HFFc6 (cell line): ENCODE measurements at regions not wholly inside any gene's neighbourhood (a gene's known extent, or its start where the extent isn't known, plus 50 kb on each side); places are given as distances from the start of the nearest gene placed in this dataset.
"Not testable (repeated sequence)": the region's sequence is repeated elsewhere in the genome, so short reads cannot be mapped to it uniquely, and the experiment has no call there.

Experiments
- DNase-seq: peaks from one replicate; pipeline ENCODE4 v3.0.0-alpha.2; 2018
- H3K27ac Mint-ChIP-seq: 2 replicates; pipeline ENCODE4 v1.8.0; 2020; ENCODE audit warnings: mild to moderate bottlenecking, mixed read lengths
- H3K27me3 Mint-ChIP-seq: 2 replicates; pipeline ENCODE4 v1.8.0; 2021; ENCODE audit warnings: mild to moderate bottlenecking, moderate library complexity, mixed read lengths; ENCODE audit not compliant: insufficient read depth
- H3K36me3 Mint-ChIP-seq: 2 replicates; pipeline ENCODE4 v1.8.0; 2021; ENCODE audit warnings: low read depth, mixed read lengths
- H3K4me1 Mint-ChIP-seq: 2 replicates; pipeline ENCODE4 v1.8.0; 2020; ENCODE audit warnings: low read depth, mixed read lengths
- H3K4me3 Mint-ChIP-seq: 2 replicates; pipeline ENCODE4 v1.8.0; 2020; ENCODE audit warnings: mild to moderate bottlenecking, moderate library complexity, mixed read lengths
- H3K9me3 Mint-ChIP-seq: 2 replicates; pipeline ENCODE4 v1.8.0; 2020; ENCODE audit warnings: mild to moderate bottlenecking, mixed read lengths
- TF ChIP-seq, protein P1 (sequence below): fragments of 200-600 bp; sonication (generic); IDR thresholded peaks from 2 replicates; pipeline ENCODE4 v1.5.0; 2021; ENCODE audit warnings: antibody characterized with exemption, mild to moderate bottlenecking

DNA sequence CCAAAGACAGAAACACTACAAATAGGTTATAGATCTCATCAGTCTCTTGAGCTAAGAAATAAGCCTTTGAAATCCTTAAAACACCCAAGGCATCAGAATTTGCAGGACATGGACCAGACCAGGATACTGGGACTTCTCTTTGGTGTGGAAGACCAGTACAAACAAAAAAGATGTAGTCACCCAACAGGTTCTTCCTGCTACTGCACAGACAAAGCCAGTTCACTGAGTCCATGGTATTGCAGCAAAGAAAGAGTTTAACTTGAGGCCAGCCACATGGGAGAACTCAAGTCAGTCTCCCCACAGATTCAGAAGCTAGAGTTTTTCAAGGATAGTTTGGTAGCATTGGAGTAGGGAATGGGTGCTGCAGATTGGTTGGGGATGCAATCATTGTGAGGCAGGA, 169.6 kb upstream of the NDUFV2 start:
- no peak for DNase-seq
- no peak overlapping the region for H3K27ac Mint-ChIP-seq
- H3K36me3 Mint-ChIP-seq = peaks cover 29% of the 10 kb centered on the region
- TF ChIP-seq, protein P1, sequence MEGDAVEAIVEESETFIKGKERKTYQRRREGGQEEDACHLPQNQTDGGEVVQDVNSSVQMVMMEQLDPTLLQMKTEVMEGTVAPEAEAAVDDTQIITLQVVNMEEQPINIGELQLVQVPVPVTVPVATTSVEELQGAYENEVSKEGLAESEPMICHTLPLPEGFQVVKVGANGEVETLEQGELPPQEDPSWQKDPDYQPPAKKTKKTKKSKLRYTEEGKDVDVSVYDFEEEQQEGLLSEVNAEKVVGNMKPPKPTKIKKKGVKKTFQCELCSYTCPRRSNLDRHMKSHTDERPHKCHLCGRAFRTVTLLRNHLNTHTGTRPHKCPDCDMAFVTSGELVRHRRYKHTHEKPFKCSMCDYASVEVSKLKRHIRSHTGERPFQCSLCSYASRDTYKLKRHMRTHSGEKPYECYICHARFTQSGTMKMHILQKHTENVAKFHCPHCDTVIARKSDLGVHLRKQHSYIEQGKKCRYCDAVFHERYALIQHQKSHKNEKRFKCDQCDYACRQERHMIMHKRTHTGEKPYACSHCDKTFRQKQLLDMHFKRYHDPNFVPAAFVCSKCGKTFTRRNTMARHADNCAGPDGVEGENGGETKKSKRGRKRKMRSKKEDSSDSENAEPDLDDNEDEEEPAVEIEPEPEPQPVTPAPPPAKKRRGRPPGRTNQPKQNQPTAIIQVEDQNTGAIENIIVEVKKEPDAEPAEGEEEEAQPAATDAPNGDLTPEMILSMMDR = no peak
- H3K9me3 Mint-ChIP-seq = peaks cover 37% of the 10 kb centered on the region
- H3K4me1 Mint-ChIP-seq = peaks cover 32% of the 10 kb centered on the region
- no peak overlapping the region for H3K4me3 Mint-ChIP-seq
- peaks cover 3% of the 10 kb centered on the region; the same call in 1 of the 2 replicates for H3K27me3 Mint-ChIP-seq

DNA sequence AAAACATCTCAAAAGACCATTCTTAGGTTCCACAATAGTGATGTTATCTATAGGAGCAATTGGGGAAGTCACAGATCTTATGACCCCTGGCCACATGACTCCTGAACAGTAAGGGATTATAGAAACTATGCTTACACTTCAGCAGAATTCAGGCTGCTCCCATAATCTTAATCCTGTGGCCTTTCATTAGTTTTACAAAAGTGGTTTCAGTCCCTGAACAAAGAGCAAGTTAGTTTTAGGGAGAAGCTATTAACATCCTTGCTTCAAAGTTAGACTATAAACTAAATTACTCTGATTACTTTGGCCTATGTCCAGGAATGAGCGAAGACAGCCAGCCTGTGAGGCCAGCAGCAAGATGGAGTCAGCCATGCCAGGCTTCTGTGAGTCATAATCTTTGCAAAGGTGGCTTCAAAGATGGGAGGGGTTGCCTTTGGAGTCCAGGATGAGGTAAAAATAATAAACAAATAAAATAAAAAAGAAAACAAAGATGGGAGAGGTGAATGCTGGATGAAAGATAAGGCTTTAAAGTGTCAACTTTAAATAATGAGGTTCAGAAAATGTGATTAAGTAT, 168.7 kb upstream of the NDUFV2 start:
- H3K36me3 Mint-ChIP-seq = peaks cover 27% of the 10 kb centered on the region
- DNase-seq = no peak
- no peak overlapping the region for H3K4me3 Mint-ChIP-seq
- H3K27ac Mint-ChIP-seq = no peak overlapping the region
- peaks cover 3% of the 10 kb centered on the region; the same call in 1 of the 2 replicates for H3K27me3 Mint-ChIP-seq
- TF ChIP-seq, protein P1 = no peak
- peaks cover 38% of the 10 kb centered on the region for H3K4me1 Mint-ChIP-seq
- peaks cover 35% of the 10 kb centered on the region for H3K9me3 Mint-ChIP-seq

DNA sequence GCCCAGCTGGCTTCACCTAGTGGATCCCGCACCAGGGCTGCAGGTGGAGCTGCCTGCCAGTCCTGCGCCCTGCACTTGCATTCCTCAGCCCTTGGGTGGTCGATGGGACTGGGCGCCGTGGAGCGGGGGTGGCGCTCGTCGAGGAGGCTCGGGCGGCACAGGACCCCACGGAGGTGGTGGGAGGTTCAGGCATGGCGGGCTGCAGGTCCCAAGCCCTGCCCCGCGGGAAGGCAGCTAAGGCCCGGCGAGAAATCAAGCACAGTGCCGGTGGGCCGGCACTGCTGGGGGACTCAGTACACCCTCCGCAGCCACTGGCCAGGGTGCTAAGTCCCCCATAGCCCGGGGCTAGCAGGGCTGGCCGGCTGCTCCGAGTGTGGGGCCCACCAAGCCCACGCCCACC, 167.2 kb upstream of the NDUFV2 start:
- not testable (repeated sequence) for H3K27me3 Mint-ChIP-seq, DNase-seq, H3K27ac Mint-ChIP-seq, H3K4me3 Mint-ChIP-seq
- Mint-ChIP-seq H3K36me3 (peaks cover 14% of the 10 kb centered on the region), H3K9me3 (peaks cover 20% of the 10 kb centered on the region), H3K4me1 (peaks cover 45% of the 10 kb centered on the region)

DNA sequence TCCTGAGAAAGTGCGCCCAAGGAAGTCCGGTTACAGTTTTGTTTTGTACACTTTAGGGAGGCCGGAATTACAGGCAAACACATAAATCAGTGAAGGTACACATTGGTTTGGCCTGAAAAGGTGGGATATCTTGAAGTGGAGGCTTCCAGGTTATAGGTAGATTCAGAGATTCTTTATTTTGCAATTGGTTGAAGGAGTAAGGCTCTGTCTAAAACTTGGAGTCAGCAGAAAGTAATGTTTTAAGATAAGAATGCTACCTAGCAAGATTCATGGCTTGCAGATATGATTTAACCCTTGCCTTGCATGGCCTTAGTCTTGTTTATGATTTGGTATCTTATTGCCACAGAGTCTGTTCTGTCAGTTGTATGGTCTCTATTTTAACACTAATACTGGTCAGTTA, 165.9 kb upstream of the NDUFV2 start:
- Mint-ChIP-seq H3K9me3 (peaks cover 14% of the 10 kb centered on the region), H3K4me1 (peaks cover 39% of the 10 kb centered on the region), H3K27me3 (peaks cover 3% of the 10 kb centered on the region; the same call in 1 of the 2 replicates), H3K4me3 (no peak overlapping the region), H3K36me3 (peaks cover 14% of the 10 kb centered on the region), H3K27ac (peak overlapping the region; percentile 19; the same call in 1 of the 2 replicates)
- no peak for DNase-seq
- TF ChIP-seq, protein P1 = no peak

DNA sequence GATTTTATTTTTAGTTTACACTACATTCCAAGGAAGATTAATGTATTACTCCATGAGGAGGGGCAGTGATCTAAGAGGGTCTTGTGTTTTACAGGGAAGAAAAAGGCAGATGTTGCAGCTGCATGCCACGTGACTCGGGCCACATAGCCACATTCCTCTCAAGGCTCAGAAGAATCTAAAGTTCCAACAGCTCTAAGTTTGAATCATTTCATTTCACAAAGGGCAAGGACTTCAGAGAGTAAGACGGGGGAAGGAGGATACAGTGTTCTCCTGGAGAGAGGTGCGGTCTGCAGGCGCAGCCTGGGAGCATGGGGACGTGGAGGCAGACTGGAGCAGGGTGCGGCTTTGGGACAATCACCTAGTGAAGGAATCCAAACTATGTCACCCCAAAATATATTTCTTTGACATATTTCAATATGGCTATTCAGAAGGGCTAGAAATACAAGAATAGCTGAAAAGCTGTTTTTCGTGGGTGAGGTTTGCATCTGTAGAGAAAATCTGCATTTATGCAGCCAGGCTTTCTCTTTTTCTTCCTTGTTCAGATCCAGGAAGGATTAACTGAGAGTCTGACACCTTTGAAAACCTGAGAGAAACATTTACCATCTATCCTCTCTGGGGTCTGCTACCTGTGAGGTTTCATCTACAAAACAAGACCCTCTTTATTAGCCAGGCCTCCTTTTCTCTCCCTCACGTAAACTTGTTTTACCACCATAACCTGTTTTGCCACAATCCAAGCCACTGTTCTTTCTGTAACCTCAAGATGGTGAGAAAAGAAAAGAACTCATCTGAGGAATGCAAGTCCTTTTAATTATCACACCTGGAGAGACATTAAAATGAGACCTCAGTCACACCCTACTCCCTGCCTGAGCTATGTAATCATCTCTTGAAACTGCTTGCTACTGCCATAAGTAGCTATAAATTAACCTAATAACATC, 165.1 kb upstream of the NDUFV2 start:
- H3K4me1 Mint-ChIP-seq = peaks cover 46% of the 10 kb centered on the region
- H3K36me3 Mint-ChIP-seq = peaks cover 14% of the 10 kb centered on the region
- H3K4me3 Mint-ChIP-seq = no peak overlapping the region
- no peak for DNase-seq
- H3K27ac Mint-ChIP-seq = peak overlapping the region; percentile 19; the same call in 1 of the 2 replicates
- TF ChIP-seq, protein P1 = no peak
- H3K9me3 Mint-ChIP-seq = peaks cover 14% of the 10 kb centered on the region
- peaks cover 3% of the 10 kb centered on the region; the same call in 1 of the 2 replicates for H3K27me3 Mint-ChIP-seq

DNA sequence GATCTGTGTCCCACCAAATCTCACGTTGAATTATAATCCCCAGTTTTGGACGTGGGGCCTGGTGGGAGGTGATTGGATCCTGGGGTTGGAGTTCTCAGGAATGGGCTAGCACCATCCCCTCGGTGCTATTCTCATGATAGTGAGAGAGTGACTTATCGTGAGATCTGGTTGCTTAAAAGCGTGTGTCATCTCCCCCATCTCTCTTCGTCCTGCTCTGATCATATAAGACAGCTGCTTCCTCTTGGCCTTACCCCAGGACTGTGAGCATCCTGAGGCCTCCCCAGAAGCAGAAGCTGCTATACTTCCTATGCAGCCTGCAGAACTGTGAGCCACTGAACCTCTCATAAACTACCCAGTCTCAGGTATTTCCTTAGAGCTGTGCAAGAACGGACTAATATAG, 163.7 kb upstream of the NDUFV2 start:
- Mint-ChIP-seq H3K4me1 (peaks cover 54% of the 10 kb centered on the region), H3K4me3 (no peak overlapping the region), H3K27me3 (no peaks in the 10 kb centered on the region), H3K36me3 (0 out of 2 replicates have a peak, but pooled peaks cover 4% of the 10 kb centered on the region), H3K9me3 (peaks cover under 1% of the 10 kb centered on the region; the same call in 1 of the 2 replicates), H3K27ac (no peak overlapping the region)
- TF ChIP-seq, protein P1 = no peak
- no peak for DNase-seq
